ENCODE measurements at regions not wholly inside any gene's neighbourhood (a gene's known extent, or its start where the extent isn't known, plus 50 kb on each side); places are given as distances from the start of the nearest gene placed in this dataset.
A peak's percentile ranks its signal among the peaks of the same experiment; 100 is the strongest.

DNA sequence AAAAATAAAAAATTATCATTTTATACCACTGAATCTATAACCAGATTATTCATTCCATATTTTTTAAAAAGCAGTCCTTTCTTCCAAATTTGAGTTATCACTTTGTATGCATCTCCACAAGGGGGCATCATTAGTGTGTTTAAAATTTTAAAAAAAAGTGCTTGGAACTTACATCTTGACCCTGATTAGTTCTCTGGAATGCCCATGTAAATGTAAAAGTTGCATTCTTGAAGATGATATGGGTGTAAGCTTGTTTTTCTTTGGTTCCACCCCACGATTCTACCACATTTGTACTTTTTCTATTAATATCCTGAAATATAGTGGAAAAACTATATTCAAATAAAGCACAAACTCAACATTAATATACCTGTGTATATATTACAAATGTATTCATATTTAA, 144.9 kb downstream of the ELAPOR2 start:
- FAIRE-seq: peak; percentile 33
- DNase-seq (ENCODE audit: low read depth, low spot score): peak; percentile 30
- Histone ChIP-seq H4K20me1 (replicated peaks; ENCODE audit: control insufficient read depth, extremely low read depth, insufficient read depth, low read length) (no peaks in the 10 kb centered on the region), H3K27me3 (ENCODE audit: control insufficient read depth in 2 of 2, insufficient read depth in 2 of 2, low read length in 2 of 2) (no peaks in the 10 kb centered on the region), H3K4me2 (ENCODE audit: insufficient read depth, low read length) (no peak overlapping the region), H3K9me1 (replicated peaks; ENCODE audit: control insufficient read depth, extremely low read depth, insufficient read depth, low read length) (no peaks in the 10 kb centered on the region), H3K27ac (ENCODE audit: insufficient read depth, low read depth, low read length) (no peak overlapping the region), H3K4me3 (replicated peaks in 1 of 3; ENCODE audit: insufficient read depth in 1 of 3, low read depth in 1 of 3, low read length in 3 of 3) (no peak overlapping the region), H3K79me2 (ENCODE audit: control insufficient read depth, insufficient read depth, low read length) (no peaks in the 10 kb centered on the region), H3K9ac (replicated peaks; ENCODE audit: extremely low read depth, insufficient read depth, low read length) (no peak overlapping the region), H3K9me3 (replicated peaks; ENCODE audit: control insufficient read depth, insufficient read depth, low read length) (no peaks in the 10 kb centered on the region), H3K4me1 (ENCODE audit: control insufficient read depth, extremely low read depth, insufficient read depth, low read length) (no peaks in the 10 kb centered on the region), H3K36me3 (ENCODE audit: control insufficient read depth in 2 of 2, extremely low read depth in 1 of 2, insufficient read depth in 2 of 2, low read length in 2 of 2) (peaks cover 0 to 3% of the 10 kb centered on the region in 2 experiments), H2AFZ (ENCODE audit: low read depth, low read length) (no peak overlapping the region)
- dilution Hi-C loops (cut with MboI; ENCODE audit: extremely low pct_ligation_motif_present, low sequenced_read_pairs) (no loop called here), intact Hi-C loops (cut with micrococcal nuclease) (loop anchor here (1.0 to 5.0 kb wide), 3 partner anchors 234 to 503 kb away; no protein-coding TSS in a partner anchor)
- no TSS peak for BruUV-seq (replicated peaks)
- TF ChIP-seq, protein P1, sequence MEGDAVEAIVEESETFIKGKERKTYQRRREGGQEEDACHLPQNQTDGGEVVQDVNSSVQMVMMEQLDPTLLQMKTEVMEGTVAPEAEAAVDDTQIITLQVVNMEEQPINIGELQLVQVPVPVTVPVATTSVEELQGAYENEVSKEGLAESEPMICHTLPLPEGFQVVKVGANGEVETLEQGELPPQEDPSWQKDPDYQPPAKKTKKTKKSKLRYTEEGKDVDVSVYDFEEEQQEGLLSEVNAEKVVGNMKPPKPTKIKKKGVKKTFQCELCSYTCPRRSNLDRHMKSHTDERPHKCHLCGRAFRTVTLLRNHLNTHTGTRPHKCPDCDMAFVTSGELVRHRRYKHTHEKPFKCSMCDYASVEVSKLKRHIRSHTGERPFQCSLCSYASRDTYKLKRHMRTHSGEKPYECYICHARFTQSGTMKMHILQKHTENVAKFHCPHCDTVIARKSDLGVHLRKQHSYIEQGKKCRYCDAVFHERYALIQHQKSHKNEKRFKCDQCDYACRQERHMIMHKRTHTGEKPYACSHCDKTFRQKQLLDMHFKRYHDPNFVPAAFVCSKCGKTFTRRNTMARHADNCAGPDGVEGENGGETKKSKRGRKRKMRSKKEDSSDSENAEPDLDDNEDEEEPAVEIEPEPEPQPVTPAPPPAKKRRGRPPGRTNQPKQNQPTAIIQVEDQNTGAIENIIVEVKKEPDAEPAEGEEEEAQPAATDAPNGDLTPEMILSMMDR (IDR thresholded peaks at IDR 0.05; ENCODE audit: extremely low read depth in 1 of 2, insufficient read depth in 1 of 2, low read depth in 1 of 2, low read length in 2 of 2): peak; percentile 28 to 39
- no peak for TF ChIP-seq POLR2A (IDR thresholded peaks at IDR 0.05; ENCODE audit: low read depth, low read length)
- TF ChIP-seq GATA2 (IDR thresholded peaks at IDR 0.05; ENCODE audit: insufficient read depth, insufficient read length, low read depth, low read length): no peak
- ChIA-PET CTCF (interaction anchor here (0.8 to 5.3 kb wide), 8 partner anchors 10 to 501 kb away, joined by 3 to 89 read pairs (median 5); partner anchors contain the start of genes DMTF1 and ELAPOR2), POLR2A (no interaction called here)

All from endothelial cell of umbilical vein (primary cell).